Panc1 (cell line): ENCODE measurements at regions not wholly inside any gene's neighbourhood (a gene's known extent, or its start where the extent isn't known, plus 50 kb on each side); places are given as distances from the start of the nearest gene placed in this dataset.

Experiments used
- ATAC-seq: fragments of 200-7000 bp; cut with Tn5 transposase; 2 replicates; pipeline ENCODE4 v1.9.1; 2020; ENCODE audit warnings: mild to moderate bottlenecking, moderate library complexity
- BruUV-seq: library from RNA; stranded (reverse); fragments of 400-500 nt; replicated peaks from 2 replicates; lab custom pipeline; 2021; lab: Mats Ljungman, UMichigan
- CTCF ChIA-PET: fragments of 300-600 bp; sonication (Branson Sonifier 250); formaldehyde crosslinking; loops from one replicate; lab custom pipeline; 2022; ENCODE audit warnings: antibody characterized with exemption; lab: Charles Lee
- POLR2A ChIA-PET: fragments of 300-600 bp; sonication (Branson Sonifier 250); formaldehyde crosslinking; loops from one replicate; lab custom pipeline; 2022; ENCODE audit warnings: antibody characterized with exemption; lab: Charles Lee
- DNase-seq: peaks from one replicate; pipeline ENCODE4 v3.0.0-alpha.2; 2010; ENCODE audit warnings: low read depth, low spot score
- H3K27ac ChIP-seq: 2 replicates; pipeline ENCODE4 v1.5.1; 2011; ENCODE audit warnings: mild to moderate bottlenecking, low read length, inconsistent platforms
- H3K27me3 ChIP-seq: fragments of 200-500 bp; sonication (Bioruptor generic); 2 replicates; pipeline ENCODE4 v1.6.0; 2014; ENCODE audit warnings: low read length, inconsistent platforms; ENCODE audit not compliant: control insufficient read depth, insufficient read depth
- H3K36me3 ChIP-seq: fragments of 200-500 bp; sonication (Bioruptor generic); 2 replicates; pipeline ENCODE4 v1.5.1; 2014; ENCODE audit warnings: inconsistent platforms, mild to moderate bottlenecking, low read length, moderate library complexity; ENCODE audit not compliant: control insufficient read depth, insufficient read depth
- H3K4me1 ChIP-seq: 2 replicates; pipeline ENCODE4 v1.5.1; 2011; ENCODE audit warnings: inconsistent platforms, mild to moderate bottlenecking, low read length, moderate library complexity; ENCODE audit not compliant: control insufficient read depth, insufficient read depth
- H3K4me3 ChIP-seq, 2 experiments: 2 replicates each; pipeline ENCODE4 v1.5.1; 2011 to 2012; ENCODE audit warnings: low read depth in 2 of 2, low read length in 2 of 2, mild to moderate bottlenecking in 2 of 2, inconsistent platforms in 1 of 2, moderate library complexity in 1 of 2
- H3K9me3 ChIP-seq: fragments of 200-500 bp; sonication (Bioruptor generic); 2 replicates; pipeline ENCODE4 v1.5.1; 2014; ENCODE audit warnings: low read depth, mild to moderate bottlenecking, inconsistent platforms, low read length, moderate library complexity; ENCODE audit not compliant: control insufficient read depth, insufficient read depth
- CTCF ChIP-seq: fragments of 450-650 bp; IDR thresholded peaks from 2 replicates; pipeline ENCODE4 v1.5.1; 2017; ENCODE audit warnings: mild to moderate bottlenecking
- POLR2AphosphoS5 ChIP-seq: IDR thresholded peaks from 2 replicates; pipeline ENCODE4 v1.6.1; 2012; ENCODE audit warnings: mild to moderate bottlenecking, low read depth, low read length, moderate library complexity
- REST ChIP-seq, 2 experiments: IDR thresholded peaks; 2 replicates each; pipeline ENCODE4 v1.6.1; 2011 to 2012; ENCODE audit warnings: low read depth in 2 of 2, control low read depth in 1 of 2, low read length in 1 of 2, mild to moderate bottlenecking in 1 of 2, moderate library complexity in 1 of 2; ENCODE audit not compliant: insufficient read depth in 1 of 2
- SIN3A ChIP-seq: IDR thresholded peaks from 2 replicates; pipeline ENCODE4 v1.6.1; 2012; ENCODE audit warnings: low read depth, mild to moderate bottlenecking, low read length, moderate library complexity, borderline replicate concordance; ENCODE audit not compliant: insufficient read depth
- TCF7L2 ChIP-seq: IDR thresholded peaks from 2 replicates; pipeline ENCODE4 v1.6.1; 2011; ENCODE audit warnings: mild to moderate bottlenecking, low read depth, low read length, inconsistent platforms
- in situ Hi-C: cut with HindIII; loops from 2 replicates; pipeline ENCODE4 v1.10.0; 2016; ENCODE audit warnings: low sequenced_read_pairs, low pct_unique_long_range_greater_than_20kb
- intact Hi-C: fragments of 100-400 bp; cut with micrococcal nuclease; formaldehyde crosslinking; loops from one replicate; pipeline ENCODE4 v1.10.0; 2022; ENCODE audit not compliant: unreplicated experiment

- BruUV-seq = no TSS peak
- in situ Hi-C loops = no loop called here
- Histone ChIP-seq H3K4me3 (no peak overlapping the region), H3K27me3 (no peaks in the 10 kb centered on the region), H3K27ac (no peak overlapping the region), H3K4me1 (no peaks in the 10 kb centered on the region), H3K9me3 (peaks cover 5% of the 10 kb centered on the region; the same call in 1 of the 2 replicates), H3K36me3 (no peaks in the 10 kb centered on the region)
- ATAC-seq (no peak), DNase-seq (no peak)
- intact Hi-C loops = no loop called here
- TF ChIP-seq SIN3A (no peak), REST (IDR thresholded peaks at IDR 0.05; ENCODE audit: insufficient read depth in 1 of 2, low read depth in 2 of 2, low read length in 1 of 2) (no peak), TCF7L2 (no peak), POLR2AphosphoS5 (no peak), CTCF (no peak)
- POLR2A ChIA-PET = no interaction called here
- CTCF ChIA-PET = no interaction called here
Observed at GRCh38 chr12:60930151-60930550, 1330.1 kb upstream of the USP15 start.

GRCh38 chr12:60935981-60936761 lies 1324.0 kb upstream of the USP15 start:
- in situ Hi-C loops = no loop called here
- no peak for TF ChIP-seq POLR2AphosphoS5
- no peak for TF ChIP-seq SIN3A
- no peak for TF ChIP-seq TCF7L2
- TF ChIP-seq CTCF = no peak
- TF ChIP-seq REST (IDR thresholded peaks at IDR 0.05; ENCODE audit: insufficient read depth in 1 of 2, low read depth in 2 of 2, low read length in 1 of 2) = no peak
- ChIA-PET CTCF (no interaction called here), POLR2A (interaction anchor here (0.6 kb wide), 1 partner anchor 90 kb away, joined by 4 read pairs; no protein-coding TSS in a partner anchor)
- no peak overlapping the region for H3K4me3 ChIP-seq
- H3K36me3 ChIP-seq = no peaks in the 10 kb centered on the region
- H3K27ac ChIP-seq = no peak overlapping the region
- intact Hi-C loops = no loop called here
- no peaks in the 10 kb centered on the region for H3K27me3 ChIP-seq
- ATAC-seq (no peak), DNase-seq (no peak)
- H3K4me1 ChIP-seq = no peaks in the 10 kb centered on the region
- H3K9me3 ChIP-seq = peaks cover 5% of the 10 kb centered on the region; the same call in 1 of the 2 replicates
- BruUV-seq = no TSS peak
